ENCODE measurements at regions not wholly inside any gene's neighbourhood (a gene's known extent, or its start where the extent isn't known, plus 50 kb on each side); places are given as distances from the start of the nearest gene placed in this dataset.

GRCh38 chr21:24910591-24910990 is 696.7 kb downstream of the MRPL39 start:
- H3K4me3 ChIP-seq (replicated peaks in 1 of 3; ENCODE audit: insufficient read depth in 1 of 3, low read depth in 1 of 3, low read length in 3 of 3), result no peak overlapping the region
- H3K79me2 ChIP-seq (ENCODE audit: control insufficient read depth, insufficient read depth, low read length), result no peaks in the 10 kb centered on the region
- DNase-seq (ENCODE audit: low read depth, low spot score) (no peak), FAIRE-seq (no peak)
- no peak overlapping the region for H3K4me2 ChIP-seq (ENCODE audit: insufficient read depth, low read length)
- intact Hi-C loops (cut with micrococcal nuclease) (no loop called here), dilution Hi-C loops (cut with MboI; ENCODE audit: extremely low pct_ligation_motif_present, low sequenced_read_pairs) (no loop called here)
- BruUV-seq (replicated peaks), result no TSS peak
- no peaks in the 10 kb centered on the region for H3K27me3 ChIP-seq (ENCODE audit: control insufficient read depth in 2 of 2, insufficient read depth in 2 of 2, low read length in 2 of 2)
- H2AFZ ChIP-seq (ENCODE audit: low read depth, low read length), result no peak overlapping the region
- ChIA-PET POLR2A (no interaction called here), CTCF (interaction anchor here (0.8 kb wide), 1 partner anchor 9 kb away, joined by 3 read pairs; no protein-coding TSS in a partner anchor)
- TF ChIP-seq GATA2 (IDR thresholded peaks at IDR 0.05; ENCODE audit: insufficient read depth, insufficient read length, low read depth, low read length) (no peak), JUN (IDR thresholded peaks at IDR 0.05; ENCODE audit: borderline replicate concordance, insufficient read depth, insufficient read length, low read depth) (no peak), FOS (IDR thresholded peaks at IDR 0.05; ENCODE audit: borderline replicate concordance, insufficient read depth, low read length) (no peak)
- H3K4me1 ChIP-seq (ENCODE audit: control insufficient read depth, extremely low read depth, insufficient read depth, low read length), result no peaks in the 10 kb centered on the region
- no peak overlapping the region for H3K27ac ChIP-seq (ENCODE audit: insufficient read depth, low read depth, low read length)
- no peaks in the 10 kb centered on the region for H3K9me1 ChIP-seq (replicated peaks; ENCODE audit: control insufficient read depth, extremely low read depth, insufficient read depth, low read length)
- no peaks in the 10 kb centered on the region for H3K36me3 ChIP-seq (ENCODE audit: control insufficient read depth in 2 of 2, extremely low read depth in 1 of 2, insufficient read depth in 2 of 2, low read length in 2 of 2)
- H3K9ac ChIP-seq (replicated peaks; ENCODE audit: extremely low read depth, insufficient read depth, low read length), result no peak overlapping the region
- H4K20me1 ChIP-seq (replicated peaks; ENCODE audit: control insufficient read depth, extremely low read depth, insufficient read depth, low read length), result no peaks in the 10 kb centered on the region
- H3K9me3 ChIP-seq (replicated peaks; ENCODE audit: control insufficient read depth, insufficient read depth, low read length), result peaks cover 2% of the 10 kb centered on the region

DNA sequence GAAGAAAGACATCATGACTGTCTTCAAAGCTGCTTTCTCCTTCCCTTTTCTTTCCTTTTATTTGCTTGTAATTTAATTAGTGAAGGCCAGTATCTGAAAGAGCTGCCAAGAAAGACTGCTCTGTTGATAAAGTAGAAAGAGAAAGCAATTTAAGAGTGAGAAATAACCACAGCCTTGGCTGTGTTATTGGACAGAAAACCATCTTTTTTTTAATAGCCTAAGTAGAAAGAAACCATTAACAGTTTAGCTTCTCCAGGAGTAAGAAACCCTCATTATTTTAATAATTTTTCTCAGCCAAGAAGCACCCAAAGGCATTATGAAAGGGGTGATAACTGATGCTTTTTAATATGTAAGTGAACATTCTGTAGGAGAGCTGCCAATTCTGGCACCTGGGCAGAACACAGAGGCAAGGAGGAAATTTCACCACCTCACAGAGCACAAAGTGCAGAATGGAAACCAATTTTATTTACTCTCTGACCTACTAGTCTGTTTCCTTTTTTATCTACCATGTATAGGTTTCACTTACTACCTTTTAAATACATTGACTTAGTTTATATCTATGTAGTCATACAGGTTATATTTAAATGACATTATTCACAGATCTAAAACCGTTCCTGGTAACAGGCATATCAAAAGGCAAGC is 703.2 kb downstream of the MRPL39 start:
- no peaks in the 10 kb centered on the region for H3K27me3 ChIP-seq (ENCODE audit: control insufficient read depth in 2 of 2, insufficient read depth in 2 of 2, low read length in 2 of 2)
- no peaks in the 10 kb centered on the region for H3K79me2 ChIP-seq (ENCODE audit: control insufficient read depth, insufficient read depth, low read length)
- no peak overlapping the region for H2AFZ ChIP-seq (ENCODE audit: low read depth, low read length)
- BruUV-seq (replicated peaks), result no TSS peak
- H3K36me3 ChIP-seq (ENCODE audit: control insufficient read depth in 2 of 2, extremely low read depth in 1 of 2, insufficient read depth in 2 of 2, low read length in 2 of 2), result no peaks in the 10 kb centered on the region
- H3K4me2 ChIP-seq (ENCODE audit: insufficient read depth, low read length), result no peak overlapping the region
- FAIRE-seq, result no peak
- dilution Hi-C loops (cut with MboI; ENCODE audit: extremely low pct_ligation_motif_present, low sequenced_read_pairs), result no loop called here
- H3K9me3 ChIP-seq (replicated peaks; ENCODE audit: control insufficient read depth, insufficient read depth, low read length), result peaks cover 2% of the 10 kb centered on the region
- H3K27ac ChIP-seq (ENCODE audit: insufficient read depth, low read depth, low read length), result no peak overlapping the region
- ChIA-PET POLR2A (no interaction called here), CTCF (no interaction called here)
- no peaks in the 10 kb centered on the region for H3K4me1 ChIP-seq (ENCODE audit: control insufficient read depth, extremely low read depth, insufficient read depth, low read length)
- H3K9ac ChIP-seq (replicated peaks; ENCODE audit: extremely low read depth, insufficient read depth, low read length), result no peak overlapping the region
- intact Hi-C loops (cut with micrococcal nuclease), result no loop called here
- DNase-seq (ENCODE audit: low read depth, low spot score), result no peak
- TF ChIP-seq MAX (IDR thresholded peaks at IDR 0.05; ENCODE audit: insufficient read depth, insufficient read length) (no peak), POLR2A (IDR thresholded peaks at IDR 0.05; ENCODE audit: low read depth, low read length) (no peak), JUN (IDR thresholded peaks at IDR 0.05; ENCODE audit: borderline replicate concordance, insufficient read depth, insufficient read length, low read depth) (no peak), GATA2 (IDR thresholded peaks at IDR 0.05; ENCODE audit: insufficient read depth, insufficient read length, low read depth, low read length) (no peak), MYC (IDR thresholded peaks at IDR 0.05; ENCODE audit: low read depth, low read length) (no peak), POLR2AphosphoS5 (IDR thresholded peaks at IDR 0.05; ENCODE audit: insufficient read depth, low read depth, low read length) (no peak), FOS (IDR thresholded peaks at IDR 0.05; ENCODE audit: borderline replicate concordance, insufficient read depth, low read length) (no peak), EZH2 (IDR thresholded peaks at IDR 0.05; ENCODE audit: borderline replicate concordance, low read depth, low read length, severe bottlenecking) (no peak)
- TF ChIP-seq, protein P1, sequence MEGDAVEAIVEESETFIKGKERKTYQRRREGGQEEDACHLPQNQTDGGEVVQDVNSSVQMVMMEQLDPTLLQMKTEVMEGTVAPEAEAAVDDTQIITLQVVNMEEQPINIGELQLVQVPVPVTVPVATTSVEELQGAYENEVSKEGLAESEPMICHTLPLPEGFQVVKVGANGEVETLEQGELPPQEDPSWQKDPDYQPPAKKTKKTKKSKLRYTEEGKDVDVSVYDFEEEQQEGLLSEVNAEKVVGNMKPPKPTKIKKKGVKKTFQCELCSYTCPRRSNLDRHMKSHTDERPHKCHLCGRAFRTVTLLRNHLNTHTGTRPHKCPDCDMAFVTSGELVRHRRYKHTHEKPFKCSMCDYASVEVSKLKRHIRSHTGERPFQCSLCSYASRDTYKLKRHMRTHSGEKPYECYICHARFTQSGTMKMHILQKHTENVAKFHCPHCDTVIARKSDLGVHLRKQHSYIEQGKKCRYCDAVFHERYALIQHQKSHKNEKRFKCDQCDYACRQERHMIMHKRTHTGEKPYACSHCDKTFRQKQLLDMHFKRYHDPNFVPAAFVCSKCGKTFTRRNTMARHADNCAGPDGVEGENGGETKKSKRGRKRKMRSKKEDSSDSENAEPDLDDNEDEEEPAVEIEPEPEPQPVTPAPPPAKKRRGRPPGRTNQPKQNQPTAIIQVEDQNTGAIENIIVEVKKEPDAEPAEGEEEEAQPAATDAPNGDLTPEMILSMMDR (IDR thresholded peaks at IDR 0.05; ENCODE audit: extremely low read depth in 1 of 2, insufficient read depth in 1 of 2, low read depth in 1 of 2, low read length in 2 of 2), result no peak
- no peaks in the 10 kb centered on the region for H3K9me1 ChIP-seq (replicated peaks; ENCODE audit: control insufficient read depth, extremely low read depth, insufficient read depth, low read length)
- no peak overlapping the region for H3K4me3 ChIP-seq (replicated peaks in 1 of 3; ENCODE audit: insufficient read depth in 1 of 3, low read depth in 1 of 3, low read length in 3 of 3)
- no peaks in the 10 kb centered on the region for H4K20me1 ChIP-seq (replicated peaks; ENCODE audit: control insufficient read depth, extremely low read depth, insufficient read depth, low read length)

All from endothelial cell of umbilical vein (primary cell).